AG09319 (cell line): ENCODE measurements at regions not wholly inside any gene's neighbourhood (a gene's known extent, or its start where the extent isn't known, plus 50 kb on each side); places are given as distances from the start of the nearest gene placed in this dataset.

Experiments
- DNase-seq: peaks from one replicate; pipeline ENCODE4 v3.0.0-alpha.2; 2010; ENCODE audit warnings: low read depth; ENCODE audit errors: extremely low read depth
- TF ChIP-seq, protein P1 (sequence below): IDR thresholded peaks from 2 replicates; pipeline ENCODE4 v1.5.1; 2011; ENCODE audit warnings: low read depth, mild to moderate bottlenecking, inconsistent platforms, low read length, moderate library complexity

DNA sequence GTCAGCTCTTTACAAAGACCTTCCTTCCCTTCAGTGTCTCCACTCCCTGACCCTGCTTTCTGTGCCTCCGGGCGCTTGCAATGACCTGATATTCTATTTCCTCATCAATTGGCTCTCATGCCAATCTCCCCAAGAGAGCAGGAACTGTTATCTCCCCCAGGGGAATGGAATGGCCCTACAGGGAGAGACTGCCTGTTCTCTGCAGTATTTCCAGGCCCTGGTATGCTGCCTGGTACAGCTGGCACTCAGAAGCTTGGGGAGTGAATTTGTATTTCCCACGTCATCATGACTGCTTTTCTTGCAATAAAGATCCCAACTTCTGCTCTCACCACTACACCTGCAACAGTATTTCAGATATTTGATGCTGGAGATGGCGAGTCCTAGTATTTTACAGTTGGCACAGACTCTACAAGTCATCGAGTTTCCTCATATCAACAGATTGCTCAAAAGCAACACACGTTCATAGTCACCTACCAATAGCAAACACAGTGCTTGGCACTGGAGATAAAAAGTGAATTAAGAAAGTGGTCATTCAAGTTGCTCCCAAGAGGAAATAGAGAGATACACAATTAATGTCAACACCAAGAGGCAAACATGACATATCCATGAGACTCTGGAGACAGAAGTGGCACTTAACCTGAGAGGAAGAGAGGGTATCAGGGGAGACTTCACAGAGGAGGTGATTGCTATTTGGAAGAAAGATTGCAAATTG is 90.5 kb upstream of the EGFL6 start:
- TF ChIP-seq, protein P1, sequence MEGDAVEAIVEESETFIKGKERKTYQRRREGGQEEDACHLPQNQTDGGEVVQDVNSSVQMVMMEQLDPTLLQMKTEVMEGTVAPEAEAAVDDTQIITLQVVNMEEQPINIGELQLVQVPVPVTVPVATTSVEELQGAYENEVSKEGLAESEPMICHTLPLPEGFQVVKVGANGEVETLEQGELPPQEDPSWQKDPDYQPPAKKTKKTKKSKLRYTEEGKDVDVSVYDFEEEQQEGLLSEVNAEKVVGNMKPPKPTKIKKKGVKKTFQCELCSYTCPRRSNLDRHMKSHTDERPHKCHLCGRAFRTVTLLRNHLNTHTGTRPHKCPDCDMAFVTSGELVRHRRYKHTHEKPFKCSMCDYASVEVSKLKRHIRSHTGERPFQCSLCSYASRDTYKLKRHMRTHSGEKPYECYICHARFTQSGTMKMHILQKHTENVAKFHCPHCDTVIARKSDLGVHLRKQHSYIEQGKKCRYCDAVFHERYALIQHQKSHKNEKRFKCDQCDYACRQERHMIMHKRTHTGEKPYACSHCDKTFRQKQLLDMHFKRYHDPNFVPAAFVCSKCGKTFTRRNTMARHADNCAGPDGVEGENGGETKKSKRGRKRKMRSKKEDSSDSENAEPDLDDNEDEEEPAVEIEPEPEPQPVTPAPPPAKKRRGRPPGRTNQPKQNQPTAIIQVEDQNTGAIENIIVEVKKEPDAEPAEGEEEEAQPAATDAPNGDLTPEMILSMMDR: no peak
- no peak for DNase-seq

DNA sequence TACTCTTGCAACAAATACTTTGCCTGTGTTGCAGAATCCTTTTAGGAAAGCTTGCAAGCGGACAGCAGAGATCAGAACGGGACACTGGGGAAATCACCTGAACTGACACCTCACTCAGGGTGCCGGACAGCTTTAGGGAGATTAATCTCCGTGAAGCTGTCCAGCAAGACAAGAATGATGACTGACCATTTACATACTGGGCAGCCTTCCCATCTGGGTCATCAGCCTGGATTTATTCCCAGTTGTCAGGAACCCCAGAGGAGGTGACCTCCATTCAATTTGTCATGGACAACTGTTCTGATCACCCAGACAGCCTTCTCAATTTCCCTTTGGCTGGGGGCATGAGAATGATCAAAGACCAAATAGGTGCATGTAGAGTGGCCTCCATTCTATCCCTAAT is 93.0 kb upstream of the EGFL6 start:
- TF ChIP-seq, protein P1: no peak
- no peak for DNase-seq

DNA sequence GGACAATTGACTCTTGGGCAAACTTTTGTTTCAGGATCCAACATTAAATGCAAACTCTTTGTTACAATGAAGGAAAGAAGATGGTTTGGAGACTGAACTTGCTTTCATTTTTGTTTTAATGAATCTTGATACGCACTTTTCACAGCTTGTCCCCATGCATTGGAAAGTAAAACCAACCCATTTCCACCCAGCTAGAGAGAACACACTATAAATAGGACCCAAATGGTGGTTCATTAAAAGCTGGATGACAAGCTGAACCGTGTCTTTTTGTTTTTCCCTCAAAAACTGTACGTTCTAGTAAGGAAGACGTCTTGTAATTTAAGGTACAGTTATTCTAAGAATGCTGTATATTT is 95.3 kb upstream of the EGFL6 start:
- TF ChIP-seq, protein P1: no peak
- DNase-seq: no peak

DNA sequence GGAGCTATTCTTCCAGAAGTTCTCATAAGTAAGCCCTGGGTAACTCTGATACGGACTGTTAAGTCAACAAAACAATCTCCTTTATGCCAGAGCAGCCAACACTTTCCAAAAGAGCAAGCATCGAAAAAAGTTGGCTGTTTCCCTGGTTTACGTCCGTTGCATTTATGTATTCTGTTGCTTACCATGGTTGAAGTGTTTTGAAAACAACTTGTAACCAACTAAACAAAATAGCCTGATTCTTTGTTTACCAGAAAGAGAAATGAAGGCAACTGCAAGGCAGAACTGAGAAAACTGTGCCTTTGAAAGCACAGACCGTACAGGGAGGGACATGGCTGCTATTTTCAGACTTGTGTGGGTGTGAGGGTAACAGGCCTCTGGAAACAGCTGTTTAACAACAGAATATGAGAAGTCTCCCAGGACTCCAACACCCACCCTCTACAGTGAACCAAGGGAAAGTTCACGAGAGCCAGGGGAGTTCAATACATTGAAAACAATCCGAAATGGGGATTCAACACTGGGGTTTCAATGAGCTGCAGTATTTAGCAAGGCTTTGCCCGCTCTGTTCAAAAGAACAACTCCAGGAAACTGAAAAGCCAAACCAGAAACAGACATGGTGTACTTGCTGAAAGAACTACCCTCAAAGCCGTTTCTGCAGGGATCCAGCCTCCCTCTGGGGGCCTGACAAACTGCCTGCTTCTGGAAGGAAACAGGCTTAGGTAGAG is 95.8 kb upstream of the EGFL6 start:
- no peak for DNase-seq

DNA sequence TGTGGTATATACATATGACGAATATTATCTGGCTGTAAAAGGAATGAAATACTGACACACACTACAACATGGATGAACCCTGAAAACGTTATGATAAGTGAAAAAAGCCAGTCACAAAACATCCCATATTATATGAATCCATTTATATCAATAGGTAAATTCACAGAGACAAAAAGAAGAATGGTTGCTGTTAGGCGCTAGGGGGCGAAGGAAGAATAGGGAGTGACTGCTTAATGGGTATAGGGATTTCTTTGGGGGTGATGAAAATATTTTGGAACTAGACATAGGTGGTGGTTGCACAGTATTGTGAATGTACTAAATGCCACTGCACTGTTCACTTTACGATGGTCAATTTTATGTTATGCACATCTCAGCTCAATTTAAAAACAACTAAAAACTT is 96.4 kb upstream of the EGFL6 start:
- no peak for DNase-seq
- TF ChIP-seq, protein P1: no peak; the same call in 1 of the 2 replicates

More for the DNA sequence above, 95.8 kb upstream of the EGFL6 start:
- TF ChIP-seq, protein P1: no peak

DNA sequence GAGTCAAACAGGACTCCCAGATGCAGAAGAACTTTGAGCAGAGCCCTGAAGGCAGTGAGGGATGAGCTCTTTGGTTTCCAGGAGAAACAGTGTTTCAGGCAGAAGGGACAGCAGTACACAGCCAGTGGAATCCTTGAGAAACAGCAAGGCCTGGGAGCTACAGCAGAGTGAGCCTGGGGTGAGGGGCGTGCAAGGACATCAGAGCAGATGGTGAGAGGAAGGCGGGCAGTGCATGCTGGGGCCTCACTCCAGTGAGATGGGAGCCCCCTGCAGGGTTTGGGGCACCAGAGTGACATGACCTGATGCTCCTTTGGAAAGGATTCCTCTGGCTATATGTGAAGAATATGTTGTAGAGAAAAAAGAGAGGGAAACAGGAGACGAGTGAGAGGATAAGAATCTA is 98.1 kb upstream of the EGFL6 start:
- TF ChIP-seq, protein P1: no peak
- no peak for DNase-seq

DNA sequence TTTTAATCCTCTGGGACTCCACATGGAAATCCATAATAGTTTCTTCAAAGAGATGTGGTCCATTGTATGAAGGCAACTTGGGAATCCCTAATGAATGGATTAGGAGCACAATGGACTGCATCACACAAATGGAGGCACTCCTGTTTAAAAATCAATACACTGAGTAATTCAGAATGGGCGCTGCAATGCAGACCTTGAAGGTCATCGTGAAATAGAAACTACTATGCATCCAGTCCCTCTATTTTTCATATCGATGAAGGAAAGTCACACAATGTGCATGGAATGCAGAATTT is 98.8 kb upstream of the EGFL6 start:
- TF ChIP-seq, protein P1: no peak
- DNase-seq: no peak
